ENCODE measurements at regions not wholly inside any gene's neighbourhood (a gene's known extent, or its start where the extent isn't known, plus 50 kb on each side); places are given as distances from the start of the nearest gene placed in this dataset.
A peak's percentile ranks its signal among the peaks of the same experiment; 100 is the strongest.

DNA sequence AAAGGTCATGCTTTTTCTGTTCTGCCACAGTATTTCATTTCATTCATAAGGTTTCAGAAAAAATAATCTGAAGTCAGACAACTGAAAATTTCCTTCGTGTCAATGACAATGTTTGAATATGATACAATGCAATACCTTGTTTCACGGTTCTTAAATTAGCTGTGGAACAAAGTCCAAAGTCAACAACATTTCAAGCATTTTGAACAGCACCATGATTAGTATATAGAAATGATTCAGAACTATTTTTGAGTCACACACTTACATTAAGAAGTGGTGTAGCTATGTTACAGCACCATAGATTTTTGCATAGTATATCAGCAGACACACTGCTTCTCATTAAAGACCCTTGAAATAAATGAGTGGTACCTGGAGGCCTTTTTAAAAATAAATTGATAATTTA lies 178.3 kb upstream of the DSEL start:
- Mint-ChIP-seq H3K27ac (no peak overlapping the region), H3K9me3 (peaks cover 0 to 3% (median 3%) of the 10 kb centered on the region in 3 donors), H3K27me3 (no peaks in the 10 kb centered on the region), H3K4me3 (no peak overlapping the region), H3K4me1 (no peaks in the 10 kb centered on the region), H3K36me3 (no peaks in the 10 kb centered on the region)

- H3K27ac Mint-ChIP-seq = peak overlapping the region in 1 of 3 donors; percentile 53
Measured at GRCh38 chr18:67692811-67693210, 176.3 kb upstream of the DSEL start.

DNA sequence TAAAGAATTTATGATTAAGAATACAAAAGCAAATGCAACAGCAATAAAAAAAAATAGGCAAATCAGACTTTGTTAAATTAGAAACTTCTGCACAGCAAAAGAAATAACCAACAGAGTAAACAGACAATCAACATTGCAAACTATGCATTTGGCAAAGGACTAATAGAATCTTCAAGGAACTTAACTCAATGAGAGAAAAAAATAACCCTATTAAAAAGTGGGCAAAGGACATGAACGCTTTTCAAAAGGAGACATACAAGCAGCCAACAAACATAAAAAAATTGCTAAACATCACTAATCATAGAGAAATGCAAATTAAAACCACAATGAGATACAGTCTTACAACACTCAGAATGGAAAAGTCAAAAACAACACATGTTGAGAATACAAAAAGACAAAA lies 166.0 kb upstream of the DSEL start:
- Mint-ChIP-seq H3K27me3 (no peaks in the 10 kb centered on the region), H3K4me3 (no peak overlapping the region), H3K27ac (no peak overlapping the region), H3K4me1 (no peaks in the 10 kb centered on the region), H3K36me3 (no peaks in the 10 kb centered on the region), H3K9me3 (peaks cover 0 to 3% (median under 1%) of the 10 kb centered on the region in 3 donors)

More at GRCh38 chr18:67692811-67693210, 176.3 kb upstream of the DSEL start:
- H3K4me1 Mint-ChIP-seq = no peaks in the 10 kb centered on the region
- no peak overlapping the region for H3K4me3 Mint-ChIP-seq
- no peaks in the 10 kb centered on the region for H3K27me3 Mint-ChIP-seq
- peaks cover 0 to 3% (median 3%) of the 10 kb centered on the region in 3 donors for H3K9me3 Mint-ChIP-seq
- no peaks in the 10 kb centered on the region for H3K36me3 Mint-ChIP-seq

- H3K27ac Mint-ChIP-seq = no peak overlapping the region
- H3K9me3 Mint-ChIP-seq = peaks cover 0 to 2% (median 0%) of the 10 kb centered on the region in 3 donors
- H3K4me1 Mint-ChIP-seq = no peaks in the 10 kb centered on the region
- no peaks in the 10 kb centered on the region for H3K36me3 Mint-ChIP-seq
- H3K27me3 Mint-ChIP-seq = no peaks in the 10 kb centered on the region
- no peak overlapping the region for H3K4me3 Mint-ChIP-seq
Measured at GRCh38 chr18:67677489-67677888, 161.0 kb upstream of the DSEL start.

GRCh38 chr18:67672716-67673115 lies 156.2 kb upstream of the DSEL start:
- Mint-ChIP-seq H3K36me3 (no peaks in the 10 kb centered on the region), H3K27ac (no peak overlapping the region), H3K27me3 (no peaks in the 10 kb centered on the region), H3K9me3 (peaks cover 0 to 2% (median 2%) of the 10 kb centered on the region in 3 donors), H3K4me1 (no peaks in the 10 kb centered on the region), H3K4me3 (no peak overlapping the region)

- Mint-ChIP-seq H3K27ac (no peak overlapping the region), H3K36me3 (no peaks in the 10 kb centered on the region), H3K4me1 (no peaks in the 10 kb centered on the region)
Measured at GRCh38 chr18:67672155-67672554, 155.6 kb upstream of the DSEL start.

GRCh38 chr18:67670024-67670543 lies 153.6 kb upstream of the DSEL start:
- Mint-ChIP-seq H3K9me3 (peaks cover 0 to 4% (median 2%) of the 10 kb centered on the region in 3 donors), H3K4me1 (no peaks in the 10 kb centered on the region)

More at GRCh38 chr18:67672155-67672554, 155.6 kb upstream of the DSEL start:
- Mint-ChIP-seq H3K9me3 (peaks cover 0 to 2% (median 0%) of the 10 kb centered on the region in 3 donors), H3K4me3 (no peak overlapping the region), H3K27me3 (no peaks in the 10 kb centered on the region)

DNA sequence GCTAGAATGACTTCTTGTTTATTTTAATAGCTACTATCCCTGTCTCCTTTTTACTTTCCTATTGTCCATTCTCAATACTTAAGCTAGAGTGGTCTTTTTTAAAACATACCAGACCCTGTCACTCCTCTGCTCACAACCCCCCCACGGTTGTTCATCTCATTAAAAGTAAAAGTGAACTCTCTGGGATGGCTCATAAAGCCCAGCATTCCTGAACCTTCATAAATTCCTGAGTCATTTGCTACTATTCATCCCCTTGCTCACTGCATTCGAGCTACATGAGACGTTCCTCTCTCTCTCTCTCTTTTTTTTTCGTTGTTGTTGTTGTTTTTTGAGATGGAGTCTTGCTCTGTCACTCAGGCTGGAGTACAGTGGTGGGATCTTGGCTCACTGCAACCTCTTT lies 148.7 kb upstream of the DSEL start:
- no peaks in the 10 kb centered on the region for H3K36me3 Mint-ChIP-seq
- H3K4me3 Mint-ChIP-seq = no peak overlapping the region
- H3K27ac Mint-ChIP-seq = no peak overlapping the region
- H3K4me1 Mint-ChIP-seq = no peaks in the 10 kb centered on the region
- H3K9me3 Mint-ChIP-seq = peaks cover 0 to 4% (median 4%) of the 10 kb centered on the region in 3 donors
- H3K27me3 Mint-ChIP-seq = no peaks in the 10 kb centered on the region

More at GRCh38 chr18:67670024-67670543, 153.6 kb upstream of the DSEL start:
- no peaks in the 10 kb centered on the region for H3K36me3 Mint-ChIP-seq
- no peak overlapping the region for H3K4me3 Mint-ChIP-seq
- no peaks in the 10 kb centered on the region for H3K27me3 Mint-ChIP-seq
- H3K27ac Mint-ChIP-seq = no peak overlapping the region

DNA sequence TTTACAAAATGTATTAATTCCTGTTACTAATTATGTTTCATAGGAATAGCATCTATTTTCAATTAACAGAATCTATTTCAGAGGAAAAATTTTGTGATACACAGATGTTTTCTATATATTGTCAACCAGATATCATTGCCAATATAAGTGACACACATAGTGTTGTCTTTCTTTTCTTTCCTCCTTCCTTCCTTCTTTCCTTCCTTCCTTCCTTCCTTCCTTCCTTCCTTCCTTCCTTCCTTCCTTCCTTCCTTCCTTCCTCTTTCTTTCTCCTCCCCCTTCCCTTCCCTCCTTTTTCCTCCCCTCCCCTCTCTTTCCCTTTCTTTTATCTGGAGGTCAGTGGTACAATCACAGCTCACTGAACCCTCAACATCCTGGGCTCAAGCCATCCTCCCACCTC lies 146.5 kb upstream of the DSEL start:
- Mint-ChIP-seq H3K27me3 (no peaks in the 10 kb centered on the region), H3K36me3 (no peaks in the 10 kb centered on the region), H3K9me3 (peaks cover 0 to 4% (median 2%) of the 10 kb centered on the region in 3 donors), H3K4me1 (no peaks in the 10 kb centered on the region), H3K4me3 (no peak overlapping the region), H3K27ac (no peak overlapping the region)

GRCh38 chr18:67661555-67661954 lies 145.0 kb upstream of the DSEL start:
- Mint-ChIP-seq H3K27me3 (no peaks in the 10 kb centered on the region), H3K4me1 (no peaks in the 10 kb centered on the region), H3K36me3 (no peaks in the 10 kb centered on the region), H3K27ac (no peak overlapping the region), H3K4me3 (no peak overlapping the region), H3K9me3 (peaks cover 0 to 4% (median 2%) of the 10 kb centered on the region in 3 donors)

DNA sequence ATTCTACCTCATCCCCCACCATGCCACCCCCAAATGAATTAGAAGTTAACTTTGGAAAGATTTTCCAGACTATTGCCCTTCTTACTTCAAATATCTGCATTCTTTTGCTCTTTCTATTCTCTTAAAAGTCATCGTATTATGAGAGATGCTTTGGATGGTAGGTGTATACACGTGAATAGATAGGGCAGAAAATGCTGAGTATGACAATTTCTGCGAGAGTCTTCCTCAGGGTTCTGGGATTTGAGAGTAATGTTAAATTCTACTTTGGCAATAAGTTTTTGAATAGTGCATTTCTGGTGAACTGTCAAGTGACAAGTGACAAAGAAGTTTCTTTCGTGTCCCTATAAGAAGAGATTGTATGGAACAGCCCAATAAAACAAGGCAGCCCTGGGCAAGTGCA lies 137.6 kb upstream of the DSEL start:
- Mint-ChIP-seq H3K36me3 (no peaks in the 10 kb centered on the region), H3K4me3 (no peak overlapping the region), H3K27ac (no peak overlapping the region), H3K4me1 (no peaks in the 10 kb centered on the region), H3K27me3 (no peaks in the 10 kb centered on the region), H3K9me3 (no peaks in the 10 kb centered on the region)

DNA sequence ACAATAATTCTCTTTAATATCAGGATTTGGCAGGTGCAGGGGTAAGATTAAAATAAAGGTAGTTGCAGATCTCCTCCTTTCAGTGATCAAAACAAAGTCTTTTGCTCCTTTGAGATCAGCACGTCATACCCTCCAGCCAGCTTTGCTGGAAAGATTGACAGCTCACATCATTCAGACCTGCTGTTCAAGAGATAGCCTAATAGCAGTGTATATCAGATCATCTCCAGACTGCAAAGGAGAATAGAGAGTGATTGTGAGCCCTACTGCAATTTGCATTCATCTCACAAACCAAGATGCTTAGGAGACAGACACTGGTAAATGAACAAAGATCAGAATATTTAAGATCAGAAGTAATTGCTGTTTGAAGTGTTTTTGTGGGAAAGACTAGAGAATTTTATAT lies 135.8 kb upstream of the DSEL start:
- no peaks in the 10 kb centered on the region for H3K27me3 Mint-ChIP-seq
- H3K4me1 Mint-ChIP-seq = no peaks in the 10 kb centered on the region
- no peaks in the 10 kb centered on the region for H3K9me3 Mint-ChIP-seq
- H3K27ac Mint-ChIP-seq = no peak overlapping the region
- no peaks in the 10 kb centered on the region for H3K36me3 Mint-ChIP-seq
- no peak overlapping the region for H3K4me3 Mint-ChIP-seq

GRCh38 chr18:67651438-67651837 lies 134.9 kb upstream of the DSEL start:
- Mint-ChIP-seq H3K9me3 (no peaks in the 10 kb centered on the region), H3K27me3 (no peaks in the 10 kb centered on the region), H3K36me3 (no peaks in the 10 kb centered on the region), H3K4me3 (no peak overlapping the region), H3K27ac (no peak overlapping the region), H3K4me1 (no peaks in the 10 kb centered on the region)

GRCh38 chr18:67650686-67651385 lies 134.3 kb upstream of the DSEL start:
- Mint-ChIP-seq H3K4me3 (peak overlapping the region in 1 of 4 donors; percentile 25), H3K36me3 (no peaks in the 10 kb centered on the region), H3K4me1 (no peaks in the 10 kb centered on the region), H3K27me3 (no peaks in the 10 kb centered on the region), H3K9me3 (no peaks in the 10 kb centered on the region), H3K27ac (no peak overlapping the region)

- Mint-ChIP-seq H3K9me3 (no peaks in the 10 kb centered on the region), H3K27ac (no peak overlapping the region), H3K27me3 (no peaks in the 10 kb centered on the region)
Measured at GRCh38 chr18:67646890-67647289, 130.4 kb upstream of the DSEL start.

GRCh38 chr18:67644226-67644625 lies 127.7 kb upstream of the DSEL start:
- Mint-ChIP-seq H3K9me3 (no peaks in the 10 kb centered on the region), H3K36me3 (peaks cover 1% of the 10 kb centered on the region), H3K27me3 (peaks cover 2% of the 10 kb centered on the region), H3K4me1 (no peaks in the 10 kb centered on the region), H3K4me3 (no peak overlapping the region), H3K27ac (no peak overlapping the region)

More at GRCh38 chr18:67646890-67647289, 130.4 kb upstream of the DSEL start:
- H3K4me1 Mint-ChIP-seq = no peaks in the 10 kb centered on the region
- H3K4me3 Mint-ChIP-seq = no peak overlapping the region
- H3K36me3 Mint-ChIP-seq = no peaks in the 10 kb centered on the region
